A549 (cell line): ENCODE measurements at regions not wholly inside any gene's neighbourhood (a gene's known extent, or its start where the extent isn't known, plus 50 kb on each side); places are given as distances from the start of the nearest gene placed in this dataset.

Experiments
- ATAC-seq, 2 experiments: fragments of 200-7000 bp in 1 of 2; fragments of >200 bp in 1 of 2; cut with Nextera tagmentation in 1 of 2; cut with Tn5 transposase in 1 of 2; 3 replicates each; pipeline versions ENCODE4 v1.8.0 to v1.9.1; 2018 to 2020; ENCODE audit warnings: mild to moderate bottlenecking in 1 of 2, moderate library complexity in 1 of 2
- CTCF ChIA-PET: fragments of 300-600 bp; sonication (Branson Sonifier 250); formaldehyde crosslinking; extraction: SDS; loops from one replicate; lab custom pipeline; 2021; ENCODE audit warnings: antibody characterized with exemption, inconsistent platforms; lab: Yijun Ruan, JAX
- POLR2A ChIA-PET: fragments of 350-600 bp; formaldehyde crosslinking; extraction: SDS; loops from one replicate; lab custom pipeline; 2021; ENCODE audit warnings: antibody characterized with exemption, inconsistent platforms; lab: Yijun Ruan, JAX
- DNase-seq, 2 experiments: peaks; one replicate each; pipeline versions ENCODE4 v3.0.0 to v3.0.0-alpha.2; 2011 to 2016; ENCODE audit warnings: low read depth in 1 of 2, low spot score in 1 of 2
- FAIRE-seq: peaks from 2 replicates; lab custom pipeline; 2011; peaks lifted over from hg19 to GRCh38; lab: Jason Lieb, UNC
- H3K27ac ChIP-seq, 2 experiments: fragments of >200 bp; sonication (Bioruptor Twin); formaldehyde crosslinking; 3 replicates each; pipeline ENCODE4 v1.5.1; 2016 to 2017
- H3K4me1 ChIP-seq: fragments of >200 bp; sonication (Bioruptor Twin); formaldehyde crosslinking; 3 replicates; pipeline ENCODE4 v1.6.1; 2016
- H3K4me2 ChIP-seq: fragments of >200 bp; sonication (Bioruptor Twin); formaldehyde crosslinking; 3 replicates; pipeline ENCODE4 v1.6.1; 2016
- H3K4me3 ChIP-seq: fragments of >200 bp; sonication (Bioruptor Twin); formaldehyde crosslinking; 3 replicates; pipeline ENCODE4 v1.5.1; 2016
- H3K9me3 ChIP-seq: fragments of >200 bp; sonication (Bioruptor Twin); formaldehyde crosslinking; 3 replicates; pipeline ENCODE4 v1.6.1; 2016
- BHLHE40 ChIP-seq: IDR thresholded peaks from 2 replicates; pipeline ENCODE4 v1.6.1; 2012; ENCODE audit warnings: low read depth, low read length, inconsistent platforms
- CBX2 ChIP-seq: fragments of 200-600 bp; sonication (generic); IDR thresholded peaks from 2 replicates; pipeline ENCODE4 v1.6.1; 2016; ENCODE audit warnings: low read depth, mild to moderate bottlenecking, borderline replicate concordance
- CHD2 ChIP-seq: fragments of 150-350 bp; IDR thresholded peaks from 2 replicates; pipeline ENCODE4 v1.6.1; 2014; ENCODE audit warnings: low read length; ENCODE audit not compliant: partially characterized antibody
- CHD4 ChIP-seq: fragments of 200-600 bp; sonication (generic); IDR thresholded peaks from 2 replicates; pipeline ENCODE4 v1.6.1; 2016; ENCODE audit warnings: antibody characterized with exemption, mild to moderate bottlenecking, borderline replicate concordance
- EHMT2 ChIP-seq: fragments of 200-600 bp; sonication (generic); IDR thresholded peaks from 2 replicates; pipeline ENCODE4 v1.6.1; 2016; ENCODE audit warnings: antibody characterized with exemption, low read depth, mild to moderate bottlenecking, moderate library complexity
- EP300 ChIP-seq, 2 experiments: fragments of >200 bp; sonication (Bioruptor Twin); formaldehyde crosslinking; IDR thresholded peaks; 2 replicates in 1 of 2; 3 replicates in 1 of 2; pipeline ENCODE4 v1.6.1; 2016 to 2017
- ESRRA ChIP-seq: fragments of 150-350 bp; IDR thresholded peaks from 2 replicates; pipeline ENCODE4 v1.6.1; 2014; ENCODE audit warnings: mild to moderate bottlenecking, low read length, borderline replicate concordance
- FOSB ChIP-seq: fragments of 250-450 bp; sonication (Bioruptor Pico); IDR thresholded peaks from 2 replicates; pipeline ENCODE4 v1.5.0; 2020; ENCODE audit warnings: mild to moderate bottlenecking, moderate library complexity
- FOXS1 ChIP-seq: fragments of 250-450 bp; sonication (Bioruptor Pico); IDR thresholded peaks from 2 replicates; pipeline ENCODE4 v1.5.0; 2020; ENCODE audit warnings: mild to moderate bottlenecking, moderate library complexity
- HOXB13 ChIP-seq: fragments of 250-450 bp; sonication (Bioruptor Pico); IDR thresholded peaks from 2 replicates; pipeline ENCODE4 v1.5.0; 2020; ENCODE audit warnings: low read depth, mild to moderate bottlenecking, moderate library complexity
- JUN ChIP-seq, 2 experiments: fragments of >200 bp; sonication (Bioruptor Twin); formaldehyde crosslinking; IDR thresholded peaks; 2 replicates in 1 of 2; 3 replicates in 1 of 2; pipeline ENCODE4 v1.6.1; 2016 to 2017
- KDM5A ChIP-seq: fragments of 200-600 bp; sonication (generic); IDR thresholded peaks from 2 replicates; pipeline ENCODE4 v1.6.1; 2016; ENCODE audit warnings: antibody characterized with exemption, mild to moderate bottlenecking
- MAFK ChIP-seq: fragments of 450-650 bp; IDR thresholded peaks from 2 replicates; pipeline ENCODE4 v1.6.1; 2014; ENCODE audit not compliant: partially characterized antibody
- MAZ ChIP-seq: fragments of 150-350 bp; IDR thresholded peaks from 2 replicates; pipeline ENCODE4 v1.6.1; 2014; ENCODE audit warnings: antibody characterized with exemption, low read depth, low read length, borderline replicate concordance
- MYC ChIP-seq: IDR thresholded peaks from 2 replicates; pipeline ENCODE4 v1.6.1; 2012; ENCODE audit warnings: mild to moderate bottlenecking, inconsistent platforms, low read length, improper control_type of control experiment, borderline replicate concordance
- NFE2L2 ChIP-seq: fragments of 150-350 bp; conservative IDR thresholded peaks from 2 replicates; pipeline ENCODE4 v1.6.1; 2014; ENCODE audit warnings: low read length
- NR3C1 ChIP-seq: fragments of >200 bp; sonication (Bioruptor Twin); formaldehyde crosslinking; IDR thresholded peaks from 3 replicates; pipeline ENCODE4 v1.6.1; 2017
- PHF8 ChIP-seq: fragments of 200-600 bp; sonication (generic); IDR thresholded peaks from 2 replicates; pipeline ENCODE4 v1.6.1; 2016; ENCODE audit warnings: low read depth, mild to moderate bottlenecking, antibody characterized with exemption, moderate library complexity, borderline replicate concordance
- RARB ChIP-seq: fragments of 250-450 bp; sonication (Bioruptor Pico); IDR thresholded peaks from 2 replicates; pipeline ENCODE4 v1.8.0; 2021; ENCODE audit warnings: mild to moderate bottlenecking, moderate library complexity
- RNF2 ChIP-seq: fragments of 200-600 bp; sonication (generic); IDR thresholded peaks from 2 replicates; pipeline ENCODE4 v1.6.1; 2016; ENCODE audit warnings: low read depth, mild to moderate bottlenecking, antibody characterized with exemption, moderate library complexity, borderline replicate concordance
- TFCP2L1 ChIP-seq: fragments of 250-450 bp; sonication (Bioruptor Pico); IDR thresholded peaks from 2 replicates; pipeline ENCODE4 v1.5.0; 2021; ENCODE audit warnings: mild to moderate bottlenecking
- TP53 ChIP-seq: fragments of 250-450 bp; sonication (Bioruptor Pico); IDR thresholded peaks from 2 replicates; pipeline ENCODE4 v1.5.0; 2021; ENCODE audit warnings: mild to moderate bottlenecking, moderate library complexity
- ZFP36 ChIP-seq: fragments of 450-650 bp; IDR thresholded peaks from 2 replicates; pipeline ENCODE4 v1.6.1; 2014; ENCODE audit warnings: borderline replicate concordance; ENCODE audit not compliant: partially characterized antibody
- WGBS: methylation state at CpG from one replicate; pipeline ENCODE4 v1.1.6; 2017; ENCODE audit errors: missing lambda C conversion rate; 5-methylcytosine and 5-hydroxymethylcytosine counted together
- TF ChIP-seq, protein P1 (sequence below): IDR thresholded peaks from 2 replicates; pipeline ENCODE4 v1.6.1; 2012
- TF ChIP-seq, protein P2 (sequence below): fragments of 250-450 bp; sonication (Bioruptor Pico); IDR thresholded peaks from 2 replicates; pipeline ENCODE4 v1.5.0; 2021; ENCODE audit warnings: mild to moderate bottlenecking, moderate library complexity, borderline replicate concordance
- TF ChIP-seq, protein P3 (sequence below): IDR thresholded peaks from 2 replicates; pipeline ENCODE4 v1.6.1; 2012
- TF ChIP-seq, protein P4 (sequence below): fragments of 450-650 bp; IDR thresholded peaks from 2 replicates; pipeline ENCODE4 v1.6.1; 2014; ENCODE audit warnings: antibody characterized with exemption

DNA sequence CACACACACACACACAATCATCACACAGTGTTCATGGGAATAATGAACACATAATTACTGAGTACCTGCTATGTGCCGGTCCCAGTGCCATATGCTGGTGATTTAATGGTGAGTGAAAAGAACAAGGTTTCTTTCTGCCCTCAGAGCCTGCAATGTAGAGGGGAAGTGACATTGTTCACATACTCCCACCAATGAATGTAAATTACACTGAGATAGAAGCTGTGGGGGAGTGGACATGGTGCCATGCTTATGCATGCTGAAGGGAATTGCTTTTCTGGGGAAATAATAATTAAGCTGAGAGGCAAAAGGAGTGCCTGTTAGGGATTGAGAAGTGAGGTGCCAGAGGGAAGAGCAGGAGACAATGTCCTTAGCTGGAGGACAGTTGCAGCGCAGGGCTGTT is 175.1 kb downstream of the MFSD1 start:
- Histone ChIP-seq H3K4me1 (no peaks in the 10 kb centered on the region), H3K9me3 (no peaks in the 10 kb centered on the region), H3K4me2 (no peak overlapping the region), H3K4me3 (no peak overlapping the region), H3K27ac (no peak overlapping the region)
- ATAC-seq (no peak), FAIRE-seq (no peak), DNase-seq (no peak)
- 65% methylated on average over 2 of the region's 2 CpGs for WGBS
- CTCF ChIA-PET = no interaction called here
- TF ChIP-seq EP300 (IDR thresholded peaks at IDR 0.05) (no peak), ZFP36 (no peak), MAFK (no peak), CHD2 (no peak), FOXS1 (CRISPR knock-in tag) (no peak), FOSB (CRISPR knock-in tag) (no peak), CBX2 (no peak), HOXB13 (CRISPR knock-in tag) (no peak), NFE2L2 (no peak), NR3C1 (no peak), KDM5A (no peak), EHMT2 (no peak), MYC (no peak)
- TF ChIP-seq, protein P1, sequence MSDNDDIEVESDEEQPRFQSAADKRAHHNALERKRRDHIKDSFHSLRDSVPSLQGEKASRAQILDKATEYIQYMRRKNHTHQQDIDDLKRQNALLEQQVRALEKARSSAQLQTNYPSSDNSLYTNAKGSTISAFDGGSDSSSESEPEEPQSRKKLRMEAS = no peak
- POLR2A ChIA-PET = no interaction called here

DNA sequence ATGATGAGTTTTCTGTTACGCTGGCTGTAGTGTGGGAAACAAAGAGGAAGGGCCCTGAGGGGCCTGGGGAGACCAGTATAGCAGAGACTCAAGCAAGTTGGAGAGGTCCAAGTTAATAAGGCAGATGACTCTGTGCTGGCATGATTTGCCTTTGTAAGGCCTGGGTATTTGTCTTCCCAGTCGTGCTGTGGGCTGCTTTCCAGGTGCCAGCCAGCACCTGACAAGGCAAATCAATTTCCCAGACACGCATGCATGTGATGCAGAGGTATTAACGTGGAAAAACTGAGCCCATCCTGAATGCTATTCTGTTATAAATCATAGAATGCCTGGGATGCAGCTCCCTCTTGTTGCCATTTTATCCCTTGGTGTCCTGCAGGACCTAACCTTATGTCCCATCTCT is 175.6 kb downstream of the MFSD1 start:
- POLR2A ChIA-PET = no interaction called here
- H3K27ac ChIP-seq = no peak overlapping the region
- FAIRE-seq = no peak
- H3K9me3 ChIP-seq = no peaks in the 10 kb centered on the region
- no peak for ATAC-seq
- CTCF ChIA-PET = no interaction called here
- no peaks in the 10 kb centered on the region for H3K4me1 ChIP-seq
- no peak overlapping the region for H3K4me3 ChIP-seq
- DNase-seq = no peak
- TF ChIP-seq TP53 (CRISPR knock-in tag) = no peak
- no peak for TF ChIP-seq BHLHE40
- no peak for TF ChIP-seq CHD2
- TF ChIP-seq, protein P2, sequence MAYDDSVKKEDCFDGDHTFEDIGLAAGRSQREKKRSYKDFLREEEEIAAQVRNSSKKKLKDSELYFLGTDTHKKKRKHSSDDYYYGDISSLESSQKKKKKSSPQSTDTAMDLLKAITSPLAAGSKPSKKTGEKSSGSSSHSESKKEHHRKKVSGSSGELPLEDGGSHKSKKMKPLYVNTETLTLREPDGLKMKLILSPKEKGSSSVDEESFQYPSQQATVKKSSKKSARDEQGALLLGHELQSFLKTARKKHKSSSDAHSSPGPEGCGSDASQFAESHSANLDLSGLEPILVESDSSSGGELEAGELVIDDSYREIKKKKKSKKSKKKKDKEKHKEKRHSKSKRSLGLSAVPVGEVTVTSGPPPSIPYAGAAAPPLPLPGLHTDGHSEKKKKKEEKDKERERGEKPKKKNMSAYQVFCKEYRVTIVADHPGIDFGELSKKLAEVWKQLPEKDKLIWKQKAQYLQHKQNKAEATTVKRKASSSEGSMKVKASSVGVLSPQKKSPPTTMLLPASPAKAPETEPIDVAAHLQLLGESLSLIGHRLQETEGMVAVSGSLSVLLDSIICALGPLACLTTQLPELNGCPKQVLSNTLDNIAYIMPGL (CRISPR knock-in tag) = no peak
- no peak for TF ChIP-seq ESRRA
- TF ChIP-seq PHF8 = no peak
- TF ChIP-seq RARB (CRISPR knock-in tag) = no peak
- TF ChIP-seq, protein P3, sequence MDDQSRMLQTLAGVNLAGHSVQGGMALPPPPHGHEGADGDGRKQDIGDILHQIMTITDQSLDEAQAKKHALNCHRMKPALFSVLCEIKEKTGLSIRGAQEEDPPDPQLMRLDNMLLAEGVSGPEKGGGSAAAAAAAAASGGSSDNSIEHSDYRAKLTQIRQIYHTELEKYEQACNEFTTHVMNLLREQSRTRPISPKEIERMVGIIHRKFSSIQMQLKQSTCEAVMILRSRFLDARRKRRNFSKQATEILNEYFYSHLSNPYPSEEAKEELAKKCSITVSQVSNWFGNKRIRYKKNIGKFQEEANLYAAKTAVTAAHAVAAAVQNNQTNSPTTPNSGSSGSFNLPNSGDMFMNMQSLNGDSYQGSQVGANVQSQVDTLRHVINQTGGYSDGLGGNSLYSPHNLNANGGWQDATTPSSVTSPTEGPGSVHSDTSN = no peak
- TF ChIP-seq, protein P4, sequence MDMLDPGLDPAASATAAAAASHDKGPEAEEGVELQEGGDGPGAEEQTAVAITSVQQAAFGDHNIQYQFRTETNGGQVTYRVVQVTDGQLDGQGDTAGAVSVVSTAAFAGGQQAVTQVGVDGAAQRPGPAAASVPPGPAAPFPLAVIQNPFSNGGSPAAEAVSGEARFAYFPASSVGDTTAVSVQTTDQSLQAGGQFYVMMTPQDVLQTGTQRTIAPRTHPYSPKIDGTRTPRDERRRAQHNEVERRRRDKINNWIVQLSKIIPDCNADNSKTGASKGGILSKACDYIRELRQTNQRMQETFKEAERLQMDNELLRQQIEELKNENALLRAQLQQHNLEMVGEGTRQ = no peak
- no peak for TF ChIP-seq JUN (IDR thresholded peaks at IDR 0.05)
- TF ChIP-seq MAZ = no peak
- no peak for TF ChIP-seq TFCP2L1
- TF ChIP-seq RNF2 = no peak
- no peak for TF ChIP-seq CHD4
- WGBS = 2% methylated on average over 4 of the region's 4 CpGs
- H3K4me2 ChIP-seq = no peak overlapping the region
